ENCODE measurements at regions not wholly inside any gene's neighbourhood (a gene's known extent, or its start where the extent isn't known, plus 50 kb on each side); places are given as distances from the start of the nearest gene placed in this dataset.

GRCh38 chr3:110253794-110254193 is 817.8 kb upstream of the NECTIN3 start:
- H3K4me3 ChIP-seq (ENCODE audit: low read length): no peak overlapping the region
- DNase-seq (ENCODE audit: low read depth): no peak
- TF ChIP-seq, protein P1, sequence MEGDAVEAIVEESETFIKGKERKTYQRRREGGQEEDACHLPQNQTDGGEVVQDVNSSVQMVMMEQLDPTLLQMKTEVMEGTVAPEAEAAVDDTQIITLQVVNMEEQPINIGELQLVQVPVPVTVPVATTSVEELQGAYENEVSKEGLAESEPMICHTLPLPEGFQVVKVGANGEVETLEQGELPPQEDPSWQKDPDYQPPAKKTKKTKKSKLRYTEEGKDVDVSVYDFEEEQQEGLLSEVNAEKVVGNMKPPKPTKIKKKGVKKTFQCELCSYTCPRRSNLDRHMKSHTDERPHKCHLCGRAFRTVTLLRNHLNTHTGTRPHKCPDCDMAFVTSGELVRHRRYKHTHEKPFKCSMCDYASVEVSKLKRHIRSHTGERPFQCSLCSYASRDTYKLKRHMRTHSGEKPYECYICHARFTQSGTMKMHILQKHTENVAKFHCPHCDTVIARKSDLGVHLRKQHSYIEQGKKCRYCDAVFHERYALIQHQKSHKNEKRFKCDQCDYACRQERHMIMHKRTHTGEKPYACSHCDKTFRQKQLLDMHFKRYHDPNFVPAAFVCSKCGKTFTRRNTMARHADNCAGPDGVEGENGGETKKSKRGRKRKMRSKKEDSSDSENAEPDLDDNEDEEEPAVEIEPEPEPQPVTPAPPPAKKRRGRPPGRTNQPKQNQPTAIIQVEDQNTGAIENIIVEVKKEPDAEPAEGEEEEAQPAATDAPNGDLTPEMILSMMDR (IDR thresholded peaks at IDR 0.05; ENCODE audit: insufficient read depth, low read depth, low read length, missing control alignments): no peak

DNA sequence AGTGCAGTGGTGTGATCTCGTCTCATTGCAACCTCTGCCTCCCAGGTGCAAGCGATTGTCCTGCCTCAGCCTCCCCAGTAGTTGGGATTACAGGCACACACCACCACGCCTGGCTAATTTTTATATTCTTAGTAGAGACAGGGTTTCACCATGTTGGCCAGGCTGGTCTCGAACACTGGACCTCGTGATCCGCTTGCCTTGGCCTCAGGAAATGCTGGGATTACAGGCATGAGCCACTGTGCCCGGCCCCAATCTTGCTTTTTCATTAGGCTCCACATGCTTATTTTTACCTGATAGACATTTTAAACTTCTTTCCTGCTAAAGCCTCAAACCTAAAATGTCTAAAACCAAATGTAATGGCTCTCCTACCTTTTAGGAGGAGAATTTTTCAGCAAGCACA is 817.0 kb upstream of the NECTIN3 start:
- no peak for DNase-seq (ENCODE audit: low read depth)
- TF ChIP-seq, protein P1 (IDR thresholded peaks at IDR 0.05; ENCODE audit: insufficient read depth, low read depth, low read length, missing control alignments): no peak
- H3K4me3 ChIP-seq (ENCODE audit: low read length): no peak overlapping the region

- no peak for DNase-seq (ENCODE audit: low read depth)
- TF ChIP-seq, protein P1 (IDR thresholded peaks at IDR 0.05; ENCODE audit: insufficient read depth, low read depth, low read length, missing control alignments): no peak
- no peak overlapping the region for H3K4me3 ChIP-seq (ENCODE audit: low read length)
These were observed 810.5 kb upstream of the NECTIN3 start for GRCh38 chr3:110261141-110261540.

GRCh38 chr3:110262896-110263295 is 808.7 kb upstream of the NECTIN3 start:
- TF ChIP-seq, protein P1 (IDR thresholded peaks at IDR 0.05; ENCODE audit: insufficient read depth, low read depth, low read length, missing control alignments): no peak

DNA sequence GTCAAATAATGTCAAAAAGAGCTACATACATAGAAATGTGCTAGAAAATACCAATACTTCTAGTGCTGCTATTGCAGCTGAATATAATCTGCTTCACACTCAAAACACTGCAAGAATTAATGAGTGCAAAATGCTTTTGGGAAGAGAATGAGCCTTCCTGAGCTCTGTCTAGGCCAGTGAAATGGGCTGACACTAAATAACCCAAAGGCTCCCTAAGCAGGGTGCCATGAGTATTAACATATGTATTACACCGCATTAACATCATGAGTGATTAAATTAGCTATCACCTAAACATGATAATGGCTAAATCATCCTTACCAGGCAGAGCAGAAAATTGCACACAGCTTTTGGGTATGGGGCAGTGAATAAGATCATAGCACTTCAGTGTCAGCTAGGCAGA is 806.3 kb upstream of the NECTIN3 start:
- no peak for DNase-seq (ENCODE audit: low read depth)
- TF ChIP-seq, protein P1 (IDR thresholded peaks at IDR 0.05; ENCODE audit: insufficient read depth, low read depth, low read length, missing control alignments): no peak

More at GRCh38 chr3:110262896-110263295, 808.7 kb upstream of the NECTIN3 start:
- DNase-seq (ENCODE audit: low read depth): no peak
- no peak overlapping the region for H3K4me3 ChIP-seq (ENCODE audit: low read length)

DNA sequence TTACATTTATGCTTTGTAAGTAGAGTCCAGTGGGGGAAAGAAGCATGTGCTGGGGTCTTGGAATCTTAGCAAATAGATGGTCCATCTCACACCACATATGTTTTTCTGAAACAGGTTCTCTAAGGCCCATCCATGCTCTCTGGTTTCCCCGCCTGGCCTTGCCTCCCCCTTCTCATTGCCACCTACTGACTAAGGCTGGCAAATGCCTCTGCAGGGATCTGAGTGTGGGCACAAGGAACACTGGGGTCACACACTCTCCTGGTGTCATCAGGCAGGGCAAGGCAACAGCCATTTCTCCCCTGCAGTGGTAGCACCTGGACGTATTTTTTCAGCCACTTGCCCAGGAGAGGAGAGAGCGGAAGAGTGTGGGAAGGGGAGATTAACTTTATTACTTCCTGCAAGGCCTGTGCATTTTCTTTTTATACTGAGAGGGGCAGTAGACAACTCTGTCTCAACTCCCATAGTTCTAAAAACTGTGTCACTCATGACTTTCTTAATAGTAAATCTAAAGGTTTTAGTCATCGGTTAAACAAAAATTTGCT is 804.2 kb upstream of the NECTIN3 start:
- no peak for DNase-seq (ENCODE audit: low read depth)
- TF ChIP-seq, protein P1 (IDR thresholded peaks at IDR 0.05; ENCODE audit: insufficient read depth, low read depth, low read length, missing control alignments): no peak
- H3K4me3 ChIP-seq (ENCODE audit: low read length): no peak overlapping the region

More for the DNA sequence above, 806.3 kb upstream of the NECTIN3 start:
- no peak overlapping the region for H3K4me3 ChIP-seq (ENCODE audit: low read length)

DNA sequence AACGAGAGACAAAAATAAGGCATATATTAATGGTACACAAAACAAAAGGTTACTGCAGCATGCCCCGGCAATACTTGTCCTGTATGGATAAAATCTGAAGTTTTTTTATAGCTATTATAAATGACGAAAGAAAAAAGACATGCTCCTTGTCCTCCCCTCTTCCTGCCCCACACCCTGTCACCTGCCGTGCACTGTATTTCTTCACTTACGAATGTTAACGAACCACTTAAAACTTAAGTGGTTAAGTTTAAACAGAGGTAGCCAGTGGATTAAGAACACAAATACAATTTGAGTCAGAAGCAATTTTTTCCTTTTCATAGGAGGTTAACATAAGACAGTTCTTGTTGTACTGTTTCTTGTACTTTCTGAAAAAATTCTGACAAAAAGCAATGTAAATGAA is 799.1 kb upstream of the NECTIN3 start:
- H3K4me3 ChIP-seq (ENCODE audit: low read length): no peak overlapping the region
- DNase-seq (ENCODE audit: low read depth): no peak
- TF ChIP-seq, protein P1 (IDR thresholded peaks at IDR 0.05; ENCODE audit: insufficient read depth, low read depth, low read length, missing control alignments): no peak

Measured in epithelial cell of esophagus (primary cell).